ENCODE measurements at regions not wholly inside any gene's neighbourhood (a gene's known extent, or its start where the extent isn't known, plus 50 kb on each side); places are given as distances from the start of the nearest gene placed in this dataset.

- DNase-seq, result no peak
These were observed 79.7 kb downstream of the RRM2 start for GRCh38 chr2:10202131-10202665.

DNA sequence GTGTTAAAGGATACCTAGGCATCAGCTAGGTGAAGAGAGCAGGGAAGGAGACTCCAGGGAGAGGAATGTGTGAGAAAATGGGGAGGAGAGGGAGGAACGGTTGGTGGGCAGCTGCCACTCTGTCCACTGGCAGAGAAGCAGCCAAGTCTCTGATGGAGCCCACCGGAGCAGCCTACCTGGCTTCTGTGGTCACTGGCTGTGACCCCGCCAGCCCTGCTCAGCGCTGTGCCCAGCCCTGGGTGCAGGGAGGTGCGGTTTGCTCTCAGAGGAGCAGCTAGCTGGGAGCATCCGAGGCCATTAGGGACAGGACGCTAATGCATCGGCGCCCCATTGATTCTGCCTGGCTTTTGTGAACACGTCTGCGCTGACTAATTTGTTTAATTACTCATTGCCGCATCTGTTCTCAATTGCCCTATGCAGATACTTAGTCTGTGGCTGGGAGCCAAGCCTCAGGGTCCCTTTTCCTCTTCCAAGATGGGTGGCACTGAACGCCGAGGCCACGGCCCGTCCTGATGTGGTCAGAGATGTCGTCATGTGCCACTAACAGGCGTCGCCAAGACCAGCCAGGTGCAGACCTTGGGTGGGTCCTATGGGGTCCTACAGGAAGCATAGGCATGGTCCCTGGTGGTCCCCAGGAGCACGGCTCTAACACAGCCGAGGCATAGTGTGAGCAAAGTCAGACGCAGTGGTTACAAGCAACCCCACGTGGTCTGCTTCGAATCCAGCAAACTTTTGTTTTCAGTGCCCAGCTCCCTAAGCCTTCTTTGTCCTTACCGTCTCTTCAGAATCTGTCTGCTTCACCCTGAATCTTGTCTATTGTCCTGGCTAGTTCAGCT is 82.0 kb downstream of the RRM2 start:
- no peak for DNase-seq

DNA sequence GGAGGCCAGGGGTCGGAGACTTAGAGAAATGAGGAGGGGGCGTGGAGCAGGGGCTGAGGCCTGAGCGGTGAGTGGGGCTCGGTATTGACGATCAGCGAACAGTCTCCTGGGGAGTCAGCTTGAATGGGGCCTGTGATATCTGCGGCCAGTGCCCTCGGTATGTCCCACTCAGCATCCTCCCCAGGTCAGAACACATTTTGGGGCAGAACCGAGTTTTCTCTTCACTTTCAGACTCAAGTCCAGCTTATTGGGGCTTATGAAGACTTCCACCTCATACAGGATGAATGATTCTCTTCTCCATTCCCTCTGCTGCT is 82.6 kb downstream of the RRM2 start:
- DNase-seq, result no peak

- no peak for DNase-seq
These were observed 86.2 kb downstream of the RRM2 start for GRCh38 chr2:10208736-10209135.

GRCh38 chr2:10209406-10209935 is 86.9 kb downstream of the RRM2 start:
- no peak for DNase-seq

- no peak for DNase-seq
These were observed 87.8 kb downstream of the RRM2 start for GRCh38 chr2:10210336-10210735.

GRCh38 chr2:10211844-10212422 is 89.4 kb downstream of the RRM2 start:
- no peak for DNase-seq

DNA sequence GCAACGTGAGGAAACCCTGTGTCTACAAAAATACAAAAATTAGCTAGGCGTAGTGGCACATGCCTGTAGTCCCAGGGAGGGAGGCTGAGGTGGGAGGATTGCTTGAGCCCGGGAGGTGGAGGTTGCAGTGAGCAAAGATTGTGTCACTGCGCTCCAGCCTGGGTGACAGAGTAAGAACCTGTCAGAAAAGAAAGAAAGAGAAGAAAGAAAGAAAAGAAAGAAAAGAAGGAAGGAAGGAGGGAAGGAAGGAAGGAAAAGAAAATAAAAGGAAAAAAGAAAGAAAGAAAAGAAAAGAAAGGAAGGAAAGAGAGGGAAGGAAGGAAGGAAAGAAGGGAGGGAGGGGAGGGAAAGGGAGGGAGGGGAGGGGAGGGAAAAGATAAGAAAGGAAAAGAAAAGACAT is 89.9 kb upstream of the HPCAL1 start:
- DNase-seq, result no peak

DNA sequence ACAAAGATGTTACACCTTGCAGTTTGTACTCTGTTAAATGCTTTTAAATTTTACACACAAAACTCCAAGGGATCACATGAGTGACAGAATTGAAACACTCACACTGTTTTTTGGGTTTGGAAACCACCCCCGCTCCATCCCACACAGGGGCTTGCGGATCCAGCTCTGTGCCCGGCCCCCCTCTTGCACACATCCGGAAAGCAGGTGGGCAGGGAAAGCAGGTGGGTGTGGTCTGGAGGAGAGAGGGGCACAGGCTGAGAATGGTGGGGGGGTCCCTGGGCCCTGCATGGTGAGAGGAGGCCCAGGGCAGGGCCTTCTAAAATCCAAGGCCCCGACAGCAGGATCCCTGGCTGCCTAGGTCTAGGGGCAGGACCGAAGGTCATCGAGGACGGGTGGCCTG is 88.5 kb upstream of the HPCAL1 start:
- no peak for DNase-seq

DNA sequence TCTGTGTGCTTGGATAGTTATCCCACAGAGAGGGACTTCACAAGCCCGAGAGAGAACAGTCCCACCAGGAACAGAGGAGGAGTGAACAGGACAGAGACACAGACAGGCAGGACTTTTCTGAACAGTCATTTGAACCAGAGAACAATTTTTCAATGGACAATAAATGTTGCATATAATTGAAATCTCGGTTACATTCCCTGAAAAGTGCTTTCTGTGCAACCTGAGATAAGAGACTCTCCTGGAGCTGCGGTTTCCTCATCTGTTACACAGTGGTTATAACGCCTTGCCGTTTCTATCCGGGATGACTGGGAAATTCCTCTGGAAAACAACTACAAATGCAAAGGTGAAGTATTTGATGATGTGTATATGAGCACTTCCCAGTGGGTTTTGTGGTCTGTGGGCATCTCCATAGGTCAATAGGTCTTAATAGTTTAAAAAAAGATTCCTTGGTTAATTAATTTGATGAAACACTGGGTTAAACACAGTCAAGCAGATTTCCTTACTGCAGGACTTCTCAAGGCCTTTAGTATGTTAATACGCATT is 87.2 kb upstream of the HPCAL1 start:
- DNase-seq, result no peak

GRCh38 chr2:10216677-10217488 is 85.8 kb upstream of the HPCAL1 start:
- no peak for DNase-seq

- no peak for DNase-seq
These were observed 84.9 kb upstream of the HPCAL1 start for GRCh38 chr2:10217489-10218435.

GRCh38 chr2:10220045-10220901 is 82.4 kb upstream of the HPCAL1 start:
- DNase-seq, result peak; percentile 83

GRCh38 chr2:10220902-10221391 is 81.8 kb upstream of the HPCAL1 start:
- DNase-seq, result no peak

DNA sequence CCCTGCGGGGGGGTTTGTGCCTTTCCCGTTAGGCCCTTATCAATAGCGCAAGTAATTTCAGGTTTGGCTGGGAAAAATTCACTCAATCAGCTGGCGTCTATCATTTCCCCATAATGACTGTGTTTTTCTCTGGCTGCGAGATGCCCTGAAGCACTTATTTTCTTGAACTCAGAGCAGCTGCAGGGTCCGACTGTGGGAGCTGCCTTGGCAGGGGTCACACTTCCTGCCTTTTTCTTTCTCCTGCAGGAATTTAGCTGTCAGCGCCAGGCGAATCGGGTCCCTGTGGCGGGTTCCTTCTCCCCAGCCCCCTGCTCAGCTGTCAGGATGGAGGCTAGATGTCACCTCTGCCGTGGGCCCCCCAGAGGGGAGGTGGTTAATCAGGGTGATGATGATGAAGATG is 81.3 kb upstream of the HPCAL1 start:
- peak; percentile 90 for DNase-seq

GRCh38 chr2:10221976-10222870 is 80.5 kb upstream of the HPCAL1 start:
- DNase-seq, result no peak

- DNase-seq, result no peak
These were observed 79.2 kb upstream of the HPCAL1 start for GRCh38 chr2:10223471-10223870.

- DNase-seq, result no peak
These were observed 78.6 kb upstream of the HPCAL1 start for GRCh38 chr2:10223932-10224720.

DNA sequence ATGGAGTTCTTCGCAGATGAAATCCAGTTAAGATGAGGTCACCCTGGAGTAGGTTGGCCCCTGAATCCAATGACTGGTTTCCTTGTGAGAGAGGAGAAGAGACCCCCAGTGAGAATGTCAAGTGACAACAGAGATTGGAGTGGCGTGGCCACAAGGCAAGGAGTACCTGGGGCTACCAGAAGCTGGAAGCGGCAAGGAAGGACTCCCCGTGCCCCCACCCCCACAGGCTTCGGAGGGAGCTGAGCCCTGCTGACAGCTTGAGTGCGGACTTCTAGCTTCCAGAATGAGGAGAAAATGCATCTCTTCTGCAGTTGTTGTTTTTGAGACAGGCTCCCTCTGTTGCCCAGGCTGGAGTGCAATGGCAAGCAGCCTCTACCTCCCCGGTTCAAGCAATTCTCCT is 78.0 kb upstream of the HPCAL1 start:
- no peak for DNase-seq
